K562 (cell line): ENCODE measurements at regions not wholly inside any gene's neighbourhood (a gene's known extent, or its start where the extent isn't known, plus 50 kb on each side); places are given as distances from the start of the nearest gene placed in this dataset.

ENCODE experiments used
- ATAC-seq: fragments of 200-7000 bp; cut with Tn5 transposase; 3 replicates; pipeline ENCODE4 v1.9.1; 2020; ENCODE audit warnings: moderate library complexity
- BruUV-seq: library from RNA; stranded (reverse); fragments of 400-500 nt; replicated peaks from 2 replicates; lab custom pipeline; 2021; lab: Mats Ljungman, UMichigan
- CTCF ChIA-PET: fragments of 300-600 bp; formaldehyde crosslinking; extraction: SDS; loops from one replicate; lab custom pipeline; 2021; ENCODE audit warnings: low intra/inter-chr PET ratio; lab: Yijun Ruan, JAX
- POLR2A ChIA-PET: fragments of 300-600, 350-650 bp; sonication (Branson Sonifier 250); formaldehyde crosslinking; extraction: SDS; loops from one replicate; lab custom pipeline; 2021; ENCODE audit warnings: antibody characterized with exemption, inconsistent platforms; lab: Yijun Ruan, JAX
- DNase-seq, 4 experiments: peaks; one replicate each; pipeline versions ENCODE4 v3.0.0 to v3.0.0-alpha.2; 2011 to 2018; ENCODE audit warnings: low spot score in 3 of 4, mixed read lengths in 3 of 4; ENCODE audit errors: extremely low read depth in 1 of 4
- FAIRE-seq: peaks from 2 replicates; lab custom pipeline; 2011; peaks lifted over from hg19 to GRCh38; lab: Jason Lieb, UNC
- H2AFZ ChIP-seq: 2 replicates; pipeline ENCODE4 v1.6.0; 2011; ENCODE audit warnings: low read depth, low read length, control low read depth, inconsistent platforms
- H3K27ac ChIP-seq: fragments of 200-600 bp; 3 replicates; pipeline ENCODE4 v1.8.0; 2011; ENCODE audit warnings: low read depth, mild to moderate bottlenecking, control low read depth, inconsistent platforms, low read length, moderate library complexity, mixed read lengths; ENCODE audit errors: extremely low read depth
- H3K27me3 ChIP-seq, 2 experiments: fragments of 300-600 bp in 1 of 2; 2 replicates in 1 of 2; 3 replicates in 1 of 2; pipeline versions ENCODE4 v1.6.0 to v1.8.0; 2011; ENCODE audit warnings: inconsistent platforms in 2 of 2, low read length in 2 of 2, mild to moderate bottlenecking in 1 of 2, mixed read lengths in 1 of 2, moderate library complexity in 1 of 2; ENCODE audit not compliant: control insufficient read depth in 2 of 2, insufficient read depth in 2 of 2
- H3K36me3 ChIP-seq: fragments of 300-600 bp; 3 replicates; pipeline ENCODE4 v1.8.0; 2011; ENCODE audit warnings: mild to moderate bottlenecking, low read length, inconsistent platforms; ENCODE audit not compliant: control insufficient read depth, insufficient read depth
- H3K4me1 ChIP-seq, 2 experiments: fragments of 200-600 bp in 1 of 2; replicated peaks in 1 of 2; 2 replicates in 1 of 2; 3 replicates in 1 of 2; pipeline versions ENCODE4 v1.5.1 to v1.8.0; 2011; ENCODE audit warnings: inconsistent platforms in 2 of 2, low read length in 2 of 2, mild to moderate bottlenecking in 1 of 2, mixed read lengths in 1 of 2, moderate library complexity in 1 of 2; ENCODE audit not compliant: control insufficient read depth in 2 of 2, insufficient read depth in 2 of 2
- H3K4me2 ChIP-seq: 2 replicates; pipeline ENCODE4 v1.6.1; 2011; ENCODE audit warnings: low read length, control low read depth, inconsistent platforms, mixed read lengths; ENCODE audit not compliant: insufficient read depth
- H3K4me3 ChIP-seq: fragments of 200-600 bp; sonication (generic), shearing (Covaris generic); 2 replicates; pipeline ENCODE4 v1.5.1; 2016; ENCODE audit warnings: control low read depth, inconsistent platforms
- H3K79me2 ChIP-seq: fragments of 200-600 bp; 3 replicates; pipeline ENCODE4 v1.8.0; 2011; ENCODE audit warnings: low read length, inconsistent platforms; ENCODE audit not compliant: control insufficient read depth, insufficient read depth
- H3K9ac ChIP-seq, 2 experiments: 2 replicates each; pipeline versions ENCODE4 v1.6.0 to v1.6.1; 2011; ENCODE audit warnings: low read depth in 2 of 2, low read length in 2 of 2, control low read depth in 1 of 2, inconsistent platforms in 1 of 2, mild to moderate bottlenecking in 1 of 2, mixed read lengths in 1 of 2; ENCODE audit not compliant: insufficient read depth in 1 of 2
- H3K9me1 ChIP-seq: one replicate; pipeline ENCODE4 v1.6.0; 2011; ENCODE audit warnings: inconsistent platforms, mild to moderate bottlenecking, low read length, moderate library complexity; ENCODE audit not compliant: control insufficient read depth, insufficient read depth
- H3K9me3 ChIP-seq: replicated peaks from 2 replicates; pipeline ENCODE4 v1.5.1; 2011; ENCODE audit warnings: low read depth, low read length, inconsistent platforms; ENCODE audit not compliant: control insufficient read depth, insufficient read depth
- H4K20me1 ChIP-seq: replicated peaks from 2 replicates; pipeline ENCODE4 v1.6.1; 2011; ENCODE audit warnings: low read length, inconsistent platforms, mixed read lengths; ENCODE audit not compliant: control insufficient read depth, insufficient read depth
- IRF2 ChIP-seq: sonication (generic); formaldehyde crosslinking; IDR thresholded peaks from 2 replicates; pipeline ENCODE4 v1.8.1; 2022; ENCODE audit warnings: mild to moderate bottlenecking, missing genetic modification reagents
- MEF2A ChIP-seq: IDR thresholded peaks from 2 replicates; pipeline ENCODE4 v1.6.1; 2011; ENCODE audit warnings: low read depth, mild to moderate bottlenecking, low read length, moderate library complexity; ENCODE audit not compliant: control insufficient read depth
- NCOA6 ChIP-seq: fragments of 450-650 bp; IDR thresholded peaks from 2 replicates; pipeline ENCODE4 v1.6.1; 2017; ENCODE audit warnings: mild to moderate bottlenecking
- NELFE ChIP-seq: IDR thresholded peaks from 2 replicates; pipeline ENCODE4 v1.6.1; 2011; ENCODE audit warnings: mild to moderate bottlenecking; ENCODE audit not compliant: insufficient read depth, insufficient read length
- NFXL1 ChIP-seq: fragments of 450-650 bp; formaldehyde crosslinking; IDR thresholded peaks from 2 replicates; pipeline ENCODE4 v1.4.0; 2021; ENCODE audit warnings: mild to moderate bottlenecking
- PRPF4 ChIP-seq: fragments of 200-400 bp; formaldehyde crosslinking; IDR thresholded peaks from one replicate; pipeline ENCODE4 v1.6.1; 2017; ENCODE audit warnings: low read length, low read depth, mild to moderate bottlenecking; ENCODE audit not compliant: insufficient read depth, poor library complexity, severe bottlenecking
- SPI1 ChIP-seq: IDR thresholded peaks from 2 replicates; pipeline ENCODE4 v1.6.1; 2011; ENCODE audit warnings: low read depth, low read length, control low read depth, borderline replicate concordance
- WHSC1 ChIP-seq: IDR thresholded peaks from one replicate; pipeline ENCODE4 v1.6.1; 2012; ENCODE audit warnings: low read length, control low read depth, inconsistent platforms
- ZKSCAN8 ChIP-seq: fragments of 200-800 bp; sonication (Bioruptor generic); IDR thresholded peaks from 2 replicates; pipeline ENCODE4 v1.6.1; 2016; ENCODE audit warnings: missing genetic modification characterization, missing compliant biosample characterization
- ZNF12 ChIP-seq: sonication (generic); formaldehyde crosslinking; IDR thresholded peaks from 2 replicates; pipeline ENCODE4 v1.4.0; 2020; ENCODE audit warnings: mild to moderate bottlenecking, missing genetic modification reagents
- ZNF347 ChIP-seq: fragments of 450-650 bp; formaldehyde crosslinking; IDR thresholded peaks from 2 replicates; pipeline ENCODE4 v1.4.0; 2020; ENCODE audit warnings: low read depth, mild to moderate bottlenecking, moderate library complexity
- ZNF699 ChIP-seq: fragments of 250-450 bp; sonication (Bioruptor Pico); IDR thresholded peaks from 2 replicates; pipeline ENCODE4 v1.8.0; 2021; ENCODE audit warnings: mild to moderate bottlenecking, moderate library complexity; ENCODE audit not compliant: insufficient replicate concordance
- ZNF740 ChIP-seq, 3 experiments: fragments of 200-800 bp in 1 of 3; sonication (Bioruptor generic) in 1 of 3; sonication (generic) in 1 of 3; formaldehyde crosslinking in 1 of 3; IDR thresholded peaks; 2 replicates each; pipeline versions ENCODE4 v1.6.1 to v1.8.0; 2016 to 2022; ENCODE audit warnings: mild to moderate bottlenecking in 2 of 3, missing compliant biosample characterization in 2 of 3, missing genetic modification characterization in 2 of 3, missing genetic modification reagents in 1 of 3
- WGBS: fragments of 100-300 bp; shearing (Covaris generic); methylation state at CpG from one replicate; pipeline ENCODE4 v1.1.6; 2016; ENCODE audit warnings: low coverage, mixed read lengths; ENCODE audit not compliant: insufficient coverage; ENCODE audit errors: missing lambda C conversion rate; 5-methylcytosine and 5-hydroxymethylcytosine counted together
- in situ Hi-C: fragments of 300-500 bp; cut with MboI; formaldehyde crosslinking; loops from 4 replicates; pipeline ENCODE4 v1.15.0; 2018; ENCODE audit warnings: inconsistent platforms, mixed read lengths
- intact Hi-C: fragments of 100-400 bp; cut with micrococcal nuclease; formaldehyde crosslinking; loops from 2 replicates; pipeline ENCODE4 v1.14.2; 2022
- TF ChIP-seq, protein P1 (sequence below): fragments of 250-450 bp; sonication (Bioruptor Pico); IDR thresholded peaks from 2 replicates; pipeline ENCODE4 v1.9.0; 2021; ENCODE audit warnings: mild to moderate bottlenecking, inconsistent platforms

DNA sequence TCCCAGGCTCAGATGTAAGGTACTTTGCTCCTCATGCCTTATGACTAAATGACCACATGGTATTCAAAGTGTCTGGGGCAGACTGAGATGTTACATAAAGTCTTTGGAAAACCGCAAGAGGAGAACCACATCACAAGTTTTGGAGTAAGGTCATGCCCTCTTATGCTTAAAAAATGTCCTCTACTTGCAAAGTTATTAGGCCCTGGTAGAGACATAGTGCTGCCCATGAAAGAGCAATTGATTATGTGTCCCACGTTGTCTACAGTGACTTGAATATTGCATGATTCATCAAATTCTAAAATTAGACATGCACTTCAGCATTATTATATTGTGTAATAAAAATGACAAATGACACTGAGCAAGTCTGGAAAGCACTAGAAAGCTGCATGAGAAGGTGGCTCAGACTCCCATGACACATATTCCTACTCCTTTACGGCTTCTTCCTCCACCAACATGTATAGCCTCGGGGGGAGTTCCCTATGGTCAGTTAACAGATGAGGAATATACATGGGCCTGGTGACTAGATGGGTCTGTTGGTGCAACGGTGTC lies 602.6 kb upstream of the VRK2 start:
- no peaks in the 10 kb centered on the region for H3K9me1 ChIP-seq
- FAIRE-seq = no peak
- DNase-seq = no peak
- H3K36me3 ChIP-seq = no peaks in the 10 kb centered on the region
- 0% methylated on average over 5 of the region's 5 CpGs for WGBS
- H3K27me3 ChIP-seq = no peaks in the 10 kb centered on the region
- ATAC-seq = no peak
- no peak overlapping the region for H3K27ac ChIP-seq
- CTCF ChIA-PET = no interaction called here
- POLR2A ChIA-PET = no interaction called here
- no peak overlapping the region for H3K4me2 ChIP-seq
- no peak overlapping the region for H2AFZ ChIP-seq
- no peaks in the 10 kb centered on the region for H4K20me1 ChIP-seq
- TF ChIP-seq WHSC1 = no peak
- no peak for TF ChIP-seq IRF2 (CRISPR knock-in tag)
- TF ChIP-seq ZNF699 (CRISPR knock-in tag) = no peak
- no peak for TF ChIP-seq NCOA6
- TF ChIP-seq MEF2A = no peak
- no peak for TF ChIP-seq ZNF12 (CRISPR knock-in tag)
- no peak for TF ChIP-seq NELFE
- TF ChIP-seq ZNF740 (CRISPR knock-in tag; IDR thresholded peaks at IDR 0.05) = no peak
- TF ChIP-seq ZNF740 (tag; IDR thresholded peaks at IDR 0.05) = no peak
- no peak for TF ChIP-seq PRPF4
- TF ChIP-seq ZNF347 (CRISPR knock-in tag) = no peak
- no peak for TF ChIP-seq ZKSCAN8
- TF ChIP-seq, protein P1, sequence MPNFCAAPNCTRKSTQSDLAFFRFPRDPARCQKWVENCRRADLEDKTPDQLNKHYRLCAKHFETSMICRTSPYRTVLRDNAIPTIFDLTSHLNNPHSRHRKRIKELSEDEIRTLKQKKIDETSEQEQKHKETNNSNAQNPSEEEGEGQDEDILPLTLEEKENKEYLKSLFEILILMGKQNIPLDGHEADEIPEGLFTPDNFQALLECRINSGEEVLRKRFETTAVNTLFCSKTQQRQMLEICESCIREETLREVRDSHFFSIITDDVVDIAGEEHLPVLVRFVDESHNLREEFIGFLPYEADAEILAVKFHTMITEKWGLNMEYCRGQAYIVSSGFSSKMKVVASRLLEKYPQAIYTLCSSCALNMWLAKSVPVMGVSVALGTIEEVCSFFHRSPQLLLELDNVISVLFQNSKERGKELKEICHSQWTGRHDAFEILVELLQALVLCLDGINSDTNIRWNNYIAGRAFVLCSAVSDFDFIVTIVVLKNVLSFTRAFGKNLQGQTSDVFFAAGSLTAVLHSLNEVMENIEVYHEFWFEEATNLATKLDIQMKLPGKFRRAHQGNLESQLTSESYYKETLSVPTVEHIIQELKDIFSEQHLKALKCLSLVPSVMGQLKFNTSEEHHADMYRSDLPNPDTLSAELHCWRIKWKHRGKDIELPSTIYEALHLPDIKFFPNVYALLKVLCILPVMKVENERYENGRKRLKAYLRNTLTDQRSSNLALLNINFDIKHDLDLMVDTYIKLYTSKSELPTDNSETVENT (CRISPR knock-in tag) = no peak
- no peak for TF ChIP-seq SPI1
- no peak for TF ChIP-seq NFXL1 (CRISPR knock-in tag)
- no peaks in the 10 kb centered on the region; the same call in 1 of the 2 replicates for H3K9me3 ChIP-seq
- intact Hi-C loops (no loop called here), in situ Hi-C loops (no loop called here)
- H3K9ac ChIP-seq = no peak overlapping the region
- BruUV-seq = no TSS peak
- H3K4me3 ChIP-seq = no peak overlapping the region
- H3K79me2 ChIP-seq = no peaks in the 10 kb centered on the region
- H3K4me1 ChIP-seq = no peaks in the 10 kb centered on the region
